ENCODE measurements at regions not wholly inside any gene's neighbourhood (a gene's known extent, or its start where the extent isn't known, plus 50 kb on each side); places are given as distances from the start of the nearest gene placed in this dataset.

GRCh38 chr18:52283927-52284326 lies 56.1 kb upstream of the DCC start:
- intact Hi-C loops (cut with DNase I) = no loop called here
- Histone ChIP-seq H3K27ac (no peak overlapping the region), H3K36me3 (no peaks in the 10 kb centered on the region), H3K27me3 (ENCODE audit: low read depth) (no peaks in the 10 kb centered on the region), H3K9me3 (no peaks in the 10 kb centered on the region), H3K4me1 (no peaks in the 10 kb centered on the region), H3K4me3 (no peak overlapping the region)
- ATAC-seq (no peak), DNase-seq (no peak)
- no peak for TF ChIP-seq CTCF (IDR thresholded peaks at IDR 0.05)

GRCh38 chr18:52286675-52287074 lies 53.3 kb upstream of the DCC start:
- no peak for DNase-seq
- Histone ChIP-seq H3K27ac (no peak overlapping the region), H3K4me3 (no peak overlapping the region), H3K27me3 (ENCODE audit: low read depth) (no peaks in the 10 kb centered on the region), H3K36me3 (no peaks in the 10 kb centered on the region), H3K4me1 (no peaks in the 10 kb centered on the region), H3K9me3 (no peaks in the 10 kb centered on the region)
- TF ChIP-seq CTCF (IDR thresholded peaks at IDR 0.05) = no peak
- no peak for ATAC-seq
- intact Hi-C loops (cut with DNase I) = no loop called here

GRCh38 chr18:52287151-52287550 lies 52.8 kb upstream of the DCC start:
- no peak for DNase-seq
- no peak for ATAC-seq
- Histone ChIP-seq H3K27me3 (ENCODE audit: low read depth) (no peaks in the 10 kb centered on the region), H3K27ac (no peak overlapping the region), H3K9me3 (no peaks in the 10 kb centered on the region), H3K4me3 (no peak overlapping the region), H3K4me1 (no peaks in the 10 kb centered on the region), H3K36me3 (no peaks in the 10 kb centered on the region)
- intact Hi-C loops (cut with DNase I) = no loop called here
- no peak for TF ChIP-seq CTCF (IDR thresholded peaks at IDR 0.05)

- Histone ChIP-seq H3K36me3 (no peaks in the 10 kb centered on the region), H3K4me3 (no peak overlapping the region), H3K27ac (no peak overlapping the region), H3K27me3 (ENCODE audit: low read depth) (no peaks in the 10 kb centered on the region), H3K4me1 (no peaks in the 10 kb centered on the region), H3K9me3 (no peaks in the 10 kb centered on the region)
- intact Hi-C loops (cut with DNase I) = no loop called here
- DNase-seq (peak; percentile 51), ATAC-seq (peak in 1 of 2 donors; percentile 64)
- TF ChIP-seq CTCF (IDR thresholded peaks at IDR 0.05) = peak; percentile 50
Measured at GRCh38 chr18:52288403-52289004, 51.5 kb upstream of the DCC start.

- no peaks in the 10 kb centered on the region for H3K36me3 ChIP-seq
- no peak for ATAC-seq
- no peak overlapping the region for H3K4me3 ChIP-seq
- no peaks in the 10 kb centered on the region for H3K27me3 ChIP-seq (ENCODE audit: low read depth)
- no peaks in the 10 kb centered on the region for H3K4me1 ChIP-seq
- no peaks in the 10 kb centered on the region for H3K9me3 ChIP-seq
- intact Hi-C loops (cut with DNase I) = no loop called here
- no peak overlapping the region for H3K27ac ChIP-seq
- TF ChIP-seq CTCF (IDR thresholded peaks at IDR 0.05) = no peak
- no peak for DNase-seq
Measured at GRCh38 chr18:52289392-52289791, 50.6 kb upstream of the DCC start.

All from lower lobe of right lung (tissue), 2 donors.